ENCODE measurements at regions not wholly inside any gene's neighbourhood (a gene's known extent, or its start where the extent isn't known, plus 50 kb on each side); places are given as distances from the start of the nearest gene placed in this dataset.

GRCh38 chr7:46781901-46782439 lies 799.9 kb downstream of the TNS3 start:
- H3K4me3 Mint-ChIP-seq: no peak overlapping the region
- H3K36me3 Mint-ChIP-seq: no peaks in the 10 kb centered on the region
- H3K27ac Mint-ChIP-seq: no peak overlapping the region
- H3K9me3 Mint-ChIP-seq: peaks cover 12% of the 10 kb centered on the region
- DNase-seq (ENCODE audit: low spot score in 2 of 2) (no peak), ATAC-seq (ENCODE audit: low read depth) (no peak)
- H3K4me1 Mint-ChIP-seq: no peaks in the 10 kb centered on the region
- no peaks in the 10 kb centered on the region for H3K27me3 Mint-ChIP-seq

- ATAC-seq (ENCODE audit: low read depth): no peak
- Mint-ChIP-seq H3K36me3 (no peaks in the 10 kb centered on the region), H3K27ac (no peak overlapping the region), H3K4me1 (no peaks in the 10 kb centered on the region), H3K9me3 (peaks cover 13% of the 10 kb centered on the region), H3K4me3 (no peak overlapping the region), H3K27me3 (no peaks in the 10 kb centered on the region)
- no peak for DNase-seq (ENCODE audit: low spot score in 2 of 2)
These were observed 805.1 kb downstream of the TNS3 start for GRCh38 chr7:46776790-46777189.

GRCh38 chr7:46775776-46776175 lies 806.1 kb downstream of the TNS3 start:
- peaks cover 10% of the 10 kb centered on the region for H3K9me3 Mint-ChIP-seq
- H3K4me3 Mint-ChIP-seq: no peak overlapping the region
- no peaks in the 10 kb centered on the region for H3K4me1 Mint-ChIP-seq
- ATAC-seq (ENCODE audit: low read depth) (no peak), DNase-seq (ENCODE audit: low spot score in 2 of 2) (no peak)
- H3K36me3 Mint-ChIP-seq: no peaks in the 10 kb centered on the region
- H3K27ac Mint-ChIP-seq: no peak overlapping the region
- H3K27me3 Mint-ChIP-seq: no peaks in the 10 kb centered on the region

GRCh38 chr7:46775020-46775419 lies 806.9 kb downstream of the TNS3 start:
- Mint-ChIP-seq H3K36me3 (no peaks in the 10 kb centered on the region), H3K4me3 (no peak overlapping the region), H3K27ac (no peak overlapping the region), H3K27me3 (no peaks in the 10 kb centered on the region), H3K4me1 (no peaks in the 10 kb centered on the region), H3K9me3 (peaks cover 9% of the 10 kb centered on the region)
- DNase-seq (ENCODE audit: low spot score in 2 of 2): no peak
- no peak for ATAC-seq (ENCODE audit: low read depth)

GRCh38 chr7:46774515-46774914 lies 807.4 kb downstream of the TNS3 start:
- Mint-ChIP-seq H3K9me3 (peaks cover 8% of the 10 kb centered on the region), H3K27ac (no peak overlapping the region), H3K4me3 (no peak overlapping the region), H3K27me3 (no peaks in the 10 kb centered on the region), H3K36me3 (no peaks in the 10 kb centered on the region), H3K4me1 (no peaks in the 10 kb centered on the region)
- ATAC-seq (ENCODE audit: low read depth) (no peak), DNase-seq (ENCODE audit: low spot score in 2 of 2) (no peak)

GRCh38 chr7:46772776-46773175 lies 809.1 kb downstream of the TNS3 start:
- no peak overlapping the region for H3K4me3 Mint-ChIP-seq
- DNase-seq (ENCODE audit: low spot score in 2 of 2): no peak
- no peaks in the 10 kb centered on the region for H3K27me3 Mint-ChIP-seq
- H3K36me3 Mint-ChIP-seq: no peaks in the 10 kb centered on the region
- no peak overlapping the region for H3K27ac Mint-ChIP-seq
- ATAC-seq (ENCODE audit: low read depth): no peak
- H3K9me3 Mint-ChIP-seq: peaks cover 12% of the 10 kb centered on the region
- H3K4me1 Mint-ChIP-seq: no peaks in the 10 kb centered on the region

GRCh38 chr7:46767071-46767470 lies 814.8 kb downstream of the TNS3 start:
- no peak for ATAC-seq (ENCODE audit: low read depth)
- H3K27ac Mint-ChIP-seq: no peak overlapping the region

GRCh38 chr7:46764100-46764936 lies 817.6 kb downstream of the TNS3 start:
- Mint-ChIP-seq H3K27ac (no peak overlapping the region), H3K4me1 (no peaks in the 10 kb centered on the region), H3K36me3 (no peaks in the 10 kb centered on the region), H3K4me3 (no peak overlapping the region), H3K9me3 (peaks cover 10% of the 10 kb centered on the region), H3K27me3 (peaks cover 2% of the 10 kb centered on the region)
- ATAC-seq (ENCODE audit: low read depth) (no peak), DNase-seq (ENCODE audit: low spot score in 2 of 2) (no peak)

More at GRCh38 chr7:46767071-46767470, 814.8 kb downstream of the TNS3 start:
- no peaks in the 10 kb centered on the region for H3K4me1 Mint-ChIP-seq
- H3K4me3 Mint-ChIP-seq: no peak overlapping the region
- no peak for DNase-seq (ENCODE audit: low spot score in 2 of 2)
- peaks cover 10% of the 10 kb centered on the region for H3K9me3 Mint-ChIP-seq
- no peaks in the 10 kb centered on the region for H3K36me3 Mint-ChIP-seq
- no peaks in the 10 kb centered on the region for H3K27me3 Mint-ChIP-seq

GRCh38 chr7:46763344-46763743 lies 818.6 kb downstream of the TNS3 start:
- ATAC-seq (ENCODE audit: low read depth) (no peak), DNase-seq (ENCODE audit: low spot score in 2 of 2) (no peak)
- Mint-ChIP-seq H3K4me1 (no peaks in the 10 kb centered on the region), H3K4me3 (no peak overlapping the region), H3K27me3 (peaks cover 2% of the 10 kb centered on the region), H3K9me3 (peaks cover 6% of the 10 kb centered on the region), H3K36me3 (no peaks in the 10 kb centered on the region), H3K27ac (no peak overlapping the region)

GRCh38 chr7:46759711-46760480 lies 822.0 kb downstream of the TNS3 start:
- H3K4me3 Mint-ChIP-seq: no peak overlapping the region
- H3K36me3 Mint-ChIP-seq: no peaks in the 10 kb centered on the region
- H3K27me3 Mint-ChIP-seq: peaks cover 2% of the 10 kb centered on the region
- DNase-seq (ENCODE audit: low spot score in 2 of 2) (no peak), ATAC-seq (ENCODE audit: low read depth) (no peak)
- peaks cover 8% of the 10 kb centered on the region for H3K9me3 Mint-ChIP-seq
- H3K27ac Mint-ChIP-seq: no peak overlapping the region
- no peaks in the 10 kb centered on the region for H3K4me1 Mint-ChIP-seq

- ATAC-seq (ENCODE audit: low read depth): no peak
- H3K27me3 Mint-ChIP-seq: peaks cover 2% of the 10 kb centered on the region
- H3K27ac Mint-ChIP-seq: no peak overlapping the region
- no peak overlapping the region for H3K4me3 Mint-ChIP-seq
- DNase-seq (ENCODE audit: low spot score in 2 of 2): no peak
- H3K9me3 Mint-ChIP-seq: peaks cover 6% of the 10 kb centered on the region
- no peaks in the 10 kb centered on the region for H3K36me3 Mint-ChIP-seq
- no peaks in the 10 kb centered on the region for H3K4me1 Mint-ChIP-seq
These were observed 824.9 kb downstream of the TNS3 start for GRCh38 chr7:46756996-46757395.

- H3K27ac Mint-ChIP-seq: no peak overlapping the region
- peaks cover 5% of the 10 kb centered on the region for H3K9me3 Mint-ChIP-seq
- no peaks in the 10 kb centered on the region for H3K27me3 Mint-ChIP-seq
- no peaks in the 10 kb centered on the region for H3K36me3 Mint-ChIP-seq
- no peak for ATAC-seq (ENCODE audit: low read depth)
- H3K4me3 Mint-ChIP-seq: no peak overlapping the region
- H3K4me1 Mint-ChIP-seq: no peaks in the 10 kb centered on the region
- DNase-seq (ENCODE audit: low spot score in 2 of 2): no peak
These were observed 825.7 kb downstream of the TNS3 start for GRCh38 chr7:46756256-46756655.

GRCh38 chr7:46755120-46756034 lies 826.5 kb downstream of the TNS3 start:
- no peaks in the 10 kb centered on the region for H3K36me3 Mint-ChIP-seq
- no peaks in the 10 kb centered on the region for H3K4me1 Mint-ChIP-seq
- H3K4me3 Mint-ChIP-seq: no peak overlapping the region
- no peak for DNase-seq (ENCODE audit: low spot score in 2 of 2)
- H3K9me3 Mint-ChIP-seq: peaks cover 3% of the 10 kb centered on the region
- H3K27ac Mint-ChIP-seq: no peak overlapping the region
- ATAC-seq (ENCODE audit: low read depth): no peak
- H3K27me3 Mint-ChIP-seq: no peaks in the 10 kb centered on the region

Measured in memory B cell (primary cell).